H1 (cell line): ENCODE measurements at regions not wholly inside any gene's neighbourhood (a gene's known extent, or its start where the extent isn't known, plus 50 kb on each side); places are given as distances from the start of the nearest gene placed in this dataset.

Experiments
- CTCF ChIA-PET: fragments of 300-600 bp; sonication (Branson Sonifier 250); formaldehyde crosslinking; loops from one replicate; lab custom pipeline; 2021; ENCODE audit not compliant: partially characterized antibody; lab: Charles Lee
- POLR2A ChIA-PET: fragments of 300-600 bp; sonication (Branson Sonifier 250); formaldehyde crosslinking; loops from one replicate; lab custom pipeline; 2021; ENCODE audit warnings: inconsistent platforms; ENCODE audit not compliant: partially characterized antibody; lab: Charles Lee
- DNase-seq, 2 experiments: peaks; one replicate each; pipeline versions ENCODE4 v3.0.0 to v3.0.0-alpha.2; 2010 to 2022; ENCODE audit warnings: low spot score in 2 of 2, low read depth in 1 of 2, mixed read lengths in 1 of 2
- FAIRE-seq: peaks from 2 replicates; lab custom pipeline; 2011; peaks lifted over from hg19 to GRCh38; lab: Jason Lieb, UNC
- H2AFZ ChIP-seq: 2 replicates; pipeline ENCODE4 v1.8.1; 2012; ENCODE audit warnings: low read length, inconsistent platforms
- H2AK5ac ChIP-seq: 2 replicates; pipeline ENCODE4 v1.6.1; 2013; ENCODE audit warnings: low read depth, low read length
- H2BK120ac ChIP-seq: replicated peaks from 2 replicates; pipeline ENCODE3; 2013; ENCODE audit warnings: low read depth, low read length, inconsistent platforms
- H2BK12ac ChIP-seq: 2 replicates; pipeline ENCODE4 v1.6.1; 2013; ENCODE audit warnings: low read depth, low read length
- H2BK15ac ChIP-seq: 2 replicates; pipeline ENCODE4 v1.6.1; 2013; ENCODE audit warnings: low read length
- H2BK20ac ChIP-seq: 2 replicates; pipeline ENCODE4 v1.6.1; 2013; ENCODE audit warnings: low read length
- H2BK5ac ChIP-seq: 2 replicates; pipeline ENCODE4 v1.6.1; 2013; ENCODE audit warnings: low read depth, low read length
- H3K14ac ChIP-seq: 2 replicates; pipeline ENCODE4 v1.6.1; 2013; ENCODE audit warnings: inconsistent platforms; ENCODE audit not compliant: insufficient read length
- H3K18ac ChIP-seq: 2 replicates; pipeline ENCODE4 v1.6.1; 2013; ENCODE audit warnings: low read length; ENCODE audit errors: extremely low read depth
- H3K23ac ChIP-seq: 2 replicates; pipeline ENCODE4 v1.6.1; 2013; ENCODE audit warnings: inconsistent platforms; ENCODE audit not compliant: insufficient read length
- H3K23me2 ChIP-seq: 2 replicates; pipeline ENCODE4 v1.6.1; 2013; ENCODE audit warnings: low read depth, low read length
- H3K27ac ChIP-seq: 2 replicates; pipeline ENCODE4 v1.6.1; 2011; ENCODE audit warnings: low read depth, low read length, inconsistent platforms
- H3K27me3 ChIP-seq, 4 experiments: replicated peaks in 1 of 4; 1 replicate in 1 of 4; 2 replicates in 3 of 4; pipeline versions ENCODE4 v1.6.1 to v1.8.1; 2011 to 2013; ENCODE audit warnings: low read length in 3 of 4, mild to moderate bottlenecking in 3 of 4, inconsistent platforms in 2 of 4, mixed read lengths in 2 of 4, moderate library complexity in 1 of 4; ENCODE audit not compliant: control insufficient read depth in 3 of 4, insufficient read depth in 3 of 4; ENCODE audit errors: extremely low read depth in 1 of 4
- H3K36me3 ChIP-seq, 4 experiments: 2 replicates each; pipeline versions ENCODE4 v1.6.1 to v1.8.1; 2011 to 2013; ENCODE audit warnings: mild to moderate bottlenecking in 4 of 4, low read length in 3 of 4, moderate library complexity in 2 of 4, control low read depth in 1 of 4, inconsistent platforms in 1 of 4; ENCODE audit not compliant: insufficient read depth in 4 of 4, control insufficient read depth in 2 of 4
- H3K4ac ChIP-seq: replicated peaks from 2 replicates; pipeline ENCODE3; 2013; ENCODE audit warnings: low read length, low read depth, mixed read lengths, inconsistent platforms; ENCODE audit not compliant: insufficient read length
- H3K4me1 ChIP-seq, 4 experiments: replicated peaks in 1 of 4; 1 replicate in 1 of 4; 2 replicates in 3 of 4; pipeline versions ENCODE4 v1.6.1 to v1.8.1; 2011 to 2013; ENCODE audit warnings: low read length in 3 of 4, inconsistent platforms in 2 of 4, mixed read lengths in 1 of 4; ENCODE audit not compliant: insufficient read depth in 4 of 4, control insufficient read depth in 3 of 4
- H3K4me2 ChIP-seq, 2 experiments: 2 replicates each; pipeline versions ENCODE4 v1.6.1 to v1.8.1; 2011 to 2013; ENCODE audit warnings: low read depth in 2 of 2, low read length in 2 of 2, control low read depth in 1 of 2, inconsistent platforms in 1 of 2, mild to moderate bottlenecking in 1 of 2; ENCODE audit not compliant: insufficient read depth in 1 of 2
- H3K4me3 ChIP-seq, 4 experiments: fragments of 200-600, 300-600 bp in 1 of 4; sonication (generic), shearing (Covaris generic), sonication (Bioruptor Twin) in 1 of 4; 2 replicates each; pipeline versions ENCODE4 v1.5.1 to v1.8.1; 2011 to 2016; ENCODE audit warnings: low read length in 4 of 4, low read depth in 3 of 4, control low read depth in 2 of 4, inconsistent platforms in 2 of 4, mild to moderate bottlenecking in 2 of 4, mixed read lengths in 1 of 4, moderate library complexity in 1 of 4; ENCODE audit not compliant: insufficient read depth in 2 of 4; ENCODE audit errors: extremely low read depth in 1 of 4
- H3K56ac ChIP-seq: replicated peaks from 2 replicates; pipeline ENCODE3; 2013; ENCODE audit warnings: low read depth, mild to moderate bottlenecking, mixed read lengths, low read length, inconsistent platforms; ENCODE audit not compliant: insufficient read length
- H3K79me1 ChIP-seq: 2 replicates; pipeline ENCODE4 v1.6.1; 2013; ENCODE audit warnings: low read depth, low read length, control low read depth
- H3K79me2 ChIP-seq, 2 experiments: 2 replicates each; pipeline versions ENCODE4 v1.6.1 to v1.8.1; 2012 to 2013; ENCODE audit warnings: low read length in 2 of 2, mild to moderate bottlenecking in 2 of 2, inconsistent platforms in 1 of 2; ENCODE audit not compliant: insufficient read depth in 2 of 2, control insufficient read depth in 1 of 2
- H3K9ac ChIP-seq, 4 experiments: replicated peaks in 1 of 4; 1 replicate in 1 of 4; 2 replicates in 3 of 4; pipeline versions ENCODE4 v1.6.1 to v1.8.1; 2011 to 2013; ENCODE audit warnings: low read depth in 3 of 4, low read length in 3 of 4, control low read depth in 2 of 4, mild to moderate bottlenecking in 2 of 4, moderate library complexity in 2 of 4, inconsistent platforms in 1 of 4; ENCODE audit errors: extremely low read depth in 1 of 4
- H3K9me3 ChIP-seq, 2 experiments: 2 replicates each; pipeline versions ENCODE4 v1.6.1 to v1.8.1; 2012 to 2013; ENCODE audit warnings: mild to moderate bottlenecking in 2 of 2, moderate library complexity in 2 of 2, control low read depth in 1 of 2, inconsistent platforms in 1 of 2, low read depth in 1 of 2, low read length in 1 of 2, mixed read lengths in 1 of 2; ENCODE audit not compliant: insufficient read depth in 2 of 2
- H4K20me1 ChIP-seq, 2 experiments: replicated peaks in 1 of 2; 2 replicates each; pipeline versions ENCODE3 to v1.8.1; 2011 to 2013; ENCODE audit warnings: inconsistent platforms in 2 of 2, low read length in 2 of 2, mild to moderate bottlenecking in 1 of 2; ENCODE audit not compliant: insufficient read depth in 2 of 2, control insufficient read depth in 1 of 2
- H4K5ac ChIP-seq: 2 replicates; pipeline ENCODE4 v1.6.1; 2013; ENCODE audit warnings: low read length, low read depth, mixed read lengths, inconsistent platforms; ENCODE audit not compliant: insufficient read length
- H4K8ac ChIP-seq: 2 replicates; pipeline ENCODE4 v1.8.0; 2013; ENCODE audit warnings: mild to moderate bottlenecking, moderate library complexity, low read length, inconsistent platforms; ENCODE audit not compliant: insufficient read depth; ENCODE audit errors: extremely low read depth
- H4K91ac ChIP-seq: replicated peaks from 2 replicates; pipeline ENCODE3; 2013; ENCODE audit warnings: low read length, mixed read lengths, inconsistent platforms; ENCODE audit not compliant: insufficient read length
- ASH2L ChIP-seq: fragments of 200-600, 300-600 bp; sonication (generic); IDR thresholded peaks from one replicate; pipeline ENCODE4 v1.7.1; 2017; ENCODE audit warnings: low read length
- ATF2 ChIP-seq: IDR thresholded peaks from 2 replicates; pipeline ENCODE4 v1.6.1; 2012; ENCODE audit warnings: low read length, inconsistent platforms
- BCL11A ChIP-seq, 2 experiments: IDR thresholded peaks; one replicate each; pipeline ENCODE4 v1.6.1; 2011; ENCODE audit warnings: low read depth in 2 of 2, low read length in 2 of 2, mild to moderate bottlenecking in 2 of 2
- E2F6 ChIP-seq: IDR thresholded peaks from 2 replicates; pipeline ENCODE4 v1.6.1; 2012; ENCODE audit warnings: inconsistent platforms
- KDM4A ChIP-seq: IDR thresholded peaks from one replicate; pipeline ENCODE4 v1.7.1; 2012; ENCODE audit warnings: low read depth, mild to moderate bottlenecking, moderate library complexity, low read length, inconsistent platforms; ENCODE audit not compliant: severe bottlenecking
- NRF1 ChIP-seq: IDR thresholded peaks from 2 replicates; pipeline ENCODE4 v1.6.1; 2011; ENCODE audit warnings: mild to moderate bottlenecking, low read depth, low read length, improper control_type of control experiment
- PHF8 ChIP-seq: fragments of 200-600 bp; sonication (generic); conservative IDR thresholded peaks from 2 replicates; pipeline ENCODE4 v1.7.1; 2012; ENCODE audit warnings: low read depth, mild to moderate bottlenecking, inconsistent platforms, low read length, moderate library complexity
- SAP30 ChIP-seq: fragments of 300-600 bp; sonication (generic); IDR thresholded peaks from 2 replicates; pipeline ENCODE4 v1.7.1; 2012; ENCODE audit warnings: low read length, moderate library complexity, mild to moderate bottlenecking, inconsistent platforms; ENCODE audit not compliant: insufficient read depth, insufficient replicate concordance
- TBP ChIP-seq: IDR thresholded peaks from 2 replicates; pipeline ENCODE4 v1.6.1; 2011; ENCODE audit warnings: low read depth, low read length, improper control_type of control experiment
- TEAD4 ChIP-seq: IDR thresholded peaks from 2 replicates; pipeline ENCODE4 v1.6.1; 2012; ENCODE audit warnings: low read depth, low read length, inconsistent platforms, mixed read lengths
- WGBS, 2 experiments: shearing (Covaris generic) in 1 of 2; methylation state at CpG; one replicate each; pipeline versions ENCODE4 v1.1.6 to v1.1.7; 2013 to 2015; ENCODE audit warnings: low lambda C conversion rate in 2 of 2, mixed read lengths in 2 of 2, inconsistent platforms in 1 of 2, low coverage in 1 of 2, missing lambda C conversion rate in 1 of 2; ENCODE audit not compliant: insufficient replicate concordance in 2 of 2, insufficient coverage in 1 of 2, insufficient read length in 1 of 2; ENCODE audit errors: extremely low coverage in 1 of 2, missing lambda C conversion rate in 1 of 2; 5-methylcytosine and 5-hydroxymethylcytosine counted together

- Histone ChIP-seq H3K9me3 (no peaks in the 10 kb centered on the region), H2BK12ac (no peak overlapping the region), H3K27me3 (peaks cover 27 to 55% (median 42%) of the 10 kb centered on the region in 4 experiments), H2AFZ (no peak overlapping the region), H3K18ac (no peak overlapping the region), H4K5ac (no peak overlapping the region), H2BK5ac (no peak overlapping the region), H4K20me1 (no peaks in the 10 kb centered on the region), H4K91ac (no peak overlapping the region), H3K23me2 (peaks cover 38% of the 10 kb centered on the region), H3K23ac (no peak overlapping the region), H4K8ac (no peak overlapping the region), H3K79me2 (no peaks in the 10 kb centered on the region), H2BK120ac (no peak overlapping the region), H3K4me3 (peak overlapping the region in 3 of 4 experiments; percentile 33 to 71 (median 62); a peak in 5 of 8 replicates), H3K4ac (no peak overlapping the region), H3K27ac (no peak overlapping the region), H3K56ac (no peak overlapping the region), H3K4me1 (peaks cover 2 to 12% (median 6%) of the 10 kb centered on the region in 4 experiments), H2BK20ac (no peak overlapping the region), H2AK5ac (no peak overlapping the region), H2BK15ac (no peak overlapping the region), H3K4me2 (peak overlapping the region; percentile 83 to 100), H3K14ac (no peak overlapping the region), H3K79me1 (no peaks in the 10 kb centered on the region), H3K9ac (no peak overlapping the region), H3K36me3 (no peaks in the 10 kb centered on the region; a peak in 1 of 8 replicates)
- 49% methylated on average over 2 of the region's 2 CpGs; no CpG with 5 or more reads in 1 of the 2 experiments for WGBS, 2 experiments
- DNase-seq (no peak), FAIRE-seq (no peak)
- POLR2A ChIA-PET: no interaction called here
- TF ChIP-seq TBP (no peak), KDM4A (no peak), PHF8 (no peak), E2F6 (no peak), TEAD4 (no peak), ASH2L (no peak), NRF1 (no peak), BCL11A (IDR thresholded peaks at IDR 0.05; ENCODE audit: low read depth in 2 of 2, low read length in 2 of 2) (no peak), ATF2 (no peak), SAP30 (no peak)
- CTCF ChIA-PET: interaction anchor here (0.6 to 1.4 kb wide), 4 partner anchors 9 to 1763 kb away, joined by 3 read pairs; no protein-coding TSS in a partner anchor
These were observed 169.7 kb upstream of the PPP1R3A start for GRCh38 chr7:114088470-114088940.
